ENCODE measurements at regions not wholly inside any gene's neighbourhood (a gene's known extent, or its start where the extent isn't known, plus 50 kb on each side); places are given as distances from the start of the nearest gene placed in this dataset.

DNA sequence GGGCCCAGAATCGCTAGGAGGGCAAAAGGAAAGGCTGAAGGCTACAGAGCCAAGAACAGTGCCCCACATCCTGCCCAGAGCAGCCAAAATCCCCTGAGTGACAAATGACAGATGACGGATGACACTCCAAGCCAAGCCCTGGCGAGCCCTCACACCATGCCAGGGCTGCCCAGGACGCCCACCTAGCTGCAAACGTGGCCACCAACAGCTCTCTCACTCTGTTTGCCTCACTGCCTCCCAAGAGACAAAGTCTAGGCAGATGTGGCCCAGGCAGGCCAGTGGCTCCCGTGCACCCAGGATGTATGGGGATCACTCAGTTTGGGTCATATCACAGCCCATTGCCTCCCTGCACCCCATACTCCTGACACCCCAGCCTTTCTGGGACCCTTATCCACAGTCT lies 270.1 kb upstream of the NSMCE3 start:
- Histone ChIP-seq H3K36me3 (ENCODE audit: insufficient read depth, low read length) (no peaks in the 10 kb centered on the region), H3K27ac (ENCODE audit: low read depth, low read length, poor library complexity, severe bottlenecking) (no peak overlapping the region), H3K9me3 (ENCODE audit: low read length) (no peaks in the 10 kb centered on the region), H3K79me2 (ENCODE audit: insufficient read depth, low read length) (no peaks in the 10 kb centered on the region), H2AFZ (ENCODE audit: low read length) (no peak overlapping the region), H3K4me1 (ENCODE audit: insufficient read depth, low read length, severe bottlenecking) (no peaks in the 10 kb centered on the region), H3K9ac (ENCODE audit: low read length) (no peak overlapping the region), H3K4me2 (ENCODE audit: low read length) (no peak overlapping the region), H4K20me1 (ENCODE audit: insufficient read depth, low read length) (no peaks in the 10 kb centered on the region), H3F3A (ENCODE audit: insufficient read depth, low read length) (no peaks in the 10 kb centered on the region), H3K9me2 (ENCODE audit: low read depth, low read length) (no peaks in the 10 kb centered on the region), H3K27me3 (ENCODE audit: insufficient read depth, low read length) (no peaks in the 10 kb centered on the region), H3K4me3 (ENCODE audit: low read depth, low read length, poor library complexity, severe bottlenecking) (no peak overlapping the region)
- TF ChIP-seq EZH2 (IDR thresholded peaks at IDR 0.05; ENCODE audit: borderline replicate concordance, low read length) = no peak

DNA sequence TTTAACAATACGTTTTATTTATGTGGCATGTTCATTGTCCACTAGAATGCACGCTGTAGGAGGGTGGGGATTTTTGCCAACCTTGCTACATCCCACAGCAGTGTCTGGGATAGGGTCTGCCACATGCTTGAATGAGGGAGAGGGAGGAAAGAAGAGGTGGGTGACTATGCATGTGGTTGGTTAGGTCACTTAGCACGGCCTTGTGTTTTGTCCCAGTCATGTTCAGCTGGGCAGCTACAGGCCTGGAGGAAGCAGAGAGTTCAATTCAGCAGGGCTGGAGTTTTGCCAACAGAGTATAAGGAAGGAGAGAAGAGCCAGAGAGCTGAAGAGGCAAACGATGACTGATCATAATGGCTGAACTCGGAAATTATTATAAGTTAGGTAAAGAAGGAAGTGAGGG lies 268.4 kb upstream of the NSMCE3 start:
- Histone ChIP-seq H3K27me3 (ENCODE audit: insufficient read depth, low read length) (no peaks in the 10 kb centered on the region), H3K4me1 (ENCODE audit: insufficient read depth, low read length, severe bottlenecking) (no peaks in the 10 kb centered on the region), H3K9me2 (ENCODE audit: low read depth, low read length) (no peaks in the 10 kb centered on the region), H2AFZ (ENCODE audit: low read length) (no peak overlapping the region), H3K9me3 (ENCODE audit: low read length) (no peaks in the 10 kb centered on the region), H3K4me3 (ENCODE audit: low read depth, low read length, poor library complexity, severe bottlenecking) (no peak overlapping the region), H3K79me2 (ENCODE audit: insufficient read depth, low read length) (no peaks in the 10 kb centered on the region), H3K4me2 (ENCODE audit: low read length) (no peak overlapping the region), H3F3A (ENCODE audit: insufficient read depth, low read length) (no peaks in the 10 kb centered on the region), H4K20me1 (ENCODE audit: insufficient read depth, low read length) (no peaks in the 10 kb centered on the region), H3K9ac (ENCODE audit: low read length) (no peak overlapping the region), H3K36me3 (ENCODE audit: insufficient read depth, low read length) (no peaks in the 10 kb centered on the region), H3K27ac (ENCODE audit: low read depth, low read length, poor library complexity, severe bottlenecking) (no peak overlapping the region)
- TF ChIP-seq EZH2 (IDR thresholded peaks at IDR 0.05; ENCODE audit: borderline replicate concordance, low read length) = no peak
- TF ChIP-seq, protein P1, sequence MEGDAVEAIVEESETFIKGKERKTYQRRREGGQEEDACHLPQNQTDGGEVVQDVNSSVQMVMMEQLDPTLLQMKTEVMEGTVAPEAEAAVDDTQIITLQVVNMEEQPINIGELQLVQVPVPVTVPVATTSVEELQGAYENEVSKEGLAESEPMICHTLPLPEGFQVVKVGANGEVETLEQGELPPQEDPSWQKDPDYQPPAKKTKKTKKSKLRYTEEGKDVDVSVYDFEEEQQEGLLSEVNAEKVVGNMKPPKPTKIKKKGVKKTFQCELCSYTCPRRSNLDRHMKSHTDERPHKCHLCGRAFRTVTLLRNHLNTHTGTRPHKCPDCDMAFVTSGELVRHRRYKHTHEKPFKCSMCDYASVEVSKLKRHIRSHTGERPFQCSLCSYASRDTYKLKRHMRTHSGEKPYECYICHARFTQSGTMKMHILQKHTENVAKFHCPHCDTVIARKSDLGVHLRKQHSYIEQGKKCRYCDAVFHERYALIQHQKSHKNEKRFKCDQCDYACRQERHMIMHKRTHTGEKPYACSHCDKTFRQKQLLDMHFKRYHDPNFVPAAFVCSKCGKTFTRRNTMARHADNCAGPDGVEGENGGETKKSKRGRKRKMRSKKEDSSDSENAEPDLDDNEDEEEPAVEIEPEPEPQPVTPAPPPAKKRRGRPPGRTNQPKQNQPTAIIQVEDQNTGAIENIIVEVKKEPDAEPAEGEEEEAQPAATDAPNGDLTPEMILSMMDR (IDR thresholded peaks at IDR 0.05; ENCODE audit: low read length) = no peak

DNA sequence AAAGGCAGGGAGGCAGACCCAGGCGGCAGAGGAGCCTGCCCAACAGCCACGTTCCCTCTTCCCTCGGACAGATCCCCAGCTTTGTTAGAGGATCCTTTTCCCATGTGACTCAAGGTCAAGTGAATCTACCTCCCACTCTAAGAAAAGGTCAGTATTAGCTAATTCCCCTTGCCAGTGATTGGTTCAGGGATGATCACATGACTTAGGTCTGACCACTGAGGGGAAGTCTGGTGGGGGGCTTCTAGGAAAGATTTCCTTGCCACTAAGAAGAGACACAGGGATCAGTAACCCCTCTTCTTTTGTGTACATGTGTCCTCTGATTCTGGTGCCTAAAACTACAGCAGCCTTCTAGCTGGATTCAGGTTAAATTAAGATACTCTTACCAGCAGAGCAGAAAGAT lies 266.3 kb upstream of the NSMCE3 start:
- H3K4me1 ChIP-seq (ENCODE audit: insufficient read depth, low read length, severe bottlenecking) = no peaks in the 10 kb centered on the region
- H3K9me3 ChIP-seq (ENCODE audit: low read length) = no peaks in the 10 kb centered on the region
- no peaks in the 10 kb centered on the region for H4K20me1 ChIP-seq (ENCODE audit: insufficient read depth, low read length)
- H3K27me3 ChIP-seq (ENCODE audit: insufficient read depth, low read length) = no peaks in the 10 kb centered on the region
- H3K79me2 ChIP-seq (ENCODE audit: insufficient read depth, low read length) = no peaks in the 10 kb centered on the region
- H3K36me3 ChIP-seq (ENCODE audit: insufficient read depth, low read length) = no peaks in the 10 kb centered on the region
- no peaks in the 10 kb centered on the region for H3K9me2 ChIP-seq (ENCODE audit: low read depth, low read length)
- H3K9ac ChIP-seq (ENCODE audit: low read length) = no peak overlapping the region
- H3F3A ChIP-seq (ENCODE audit: insufficient read depth, low read length) = no peaks in the 10 kb centered on the region
- no peak overlapping the region for H3K4me3 ChIP-seq (ENCODE audit: low read depth, low read length, poor library complexity, severe bottlenecking)
- no peak overlapping the region for H3K4me2 ChIP-seq (ENCODE audit: low read length)
- H3K27ac ChIP-seq (ENCODE audit: low read depth, low read length, poor library complexity, severe bottlenecking) = no peak overlapping the region
- TF ChIP-seq EZH2 (IDR thresholded peaks at IDR 0.05; ENCODE audit: borderline replicate concordance, low read length) = no peak
- TF ChIP-seq, protein P1 (IDR thresholded peaks at IDR 0.05; ENCODE audit: low read length) = no peak
- H2AFZ ChIP-seq (ENCODE audit: low read length) = no peak overlapping the region

DNA sequence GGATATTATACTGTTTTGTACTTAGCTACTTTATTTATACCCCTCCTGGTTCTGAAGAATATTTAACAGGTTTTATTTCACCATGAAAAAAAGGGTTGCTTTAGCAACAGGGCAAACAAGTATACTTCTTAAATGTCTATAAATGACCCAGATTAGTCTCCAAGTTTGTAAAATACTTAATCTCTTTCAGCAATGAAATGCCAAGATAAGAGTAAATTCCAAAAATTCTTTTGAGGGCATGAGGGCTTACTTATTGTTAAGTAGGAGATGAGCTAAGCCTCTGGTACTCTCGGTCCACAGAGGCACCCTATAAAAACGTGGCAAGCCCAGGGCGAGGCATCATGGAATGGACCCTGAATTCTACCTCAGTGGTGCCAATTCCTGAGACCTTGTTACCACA lies 264.8 kb upstream of the NSMCE3 start:
- Histone ChIP-seq H3K4me2 (ENCODE audit: low read length) (no peak overlapping the region), H3K9me2 (ENCODE audit: low read depth, low read length) (no peaks in the 10 kb centered on the region), H3K4me3 (ENCODE audit: low read depth, low read length, poor library complexity, severe bottlenecking) (no peak overlapping the region), H3K79me2 (ENCODE audit: insufficient read depth, low read length) (no peaks in the 10 kb centered on the region), H3K4me1 (ENCODE audit: insufficient read depth, low read length, severe bottlenecking) (no peaks in the 10 kb centered on the region), H4K20me1 (ENCODE audit: insufficient read depth, low read length) (no peaks in the 10 kb centered on the region), H3K9me3 (ENCODE audit: low read length) (no peaks in the 10 kb centered on the region), H3K36me3 (ENCODE audit: insufficient read depth, low read length) (no peaks in the 10 kb centered on the region), H3F3A (ENCODE audit: insufficient read depth, low read length) (no peaks in the 10 kb centered on the region), H3K27ac (ENCODE audit: low read depth, low read length, poor library complexity, severe bottlenecking) (no peak overlapping the region), H2AFZ (ENCODE audit: low read length) (no peak overlapping the region), H3K9ac (ENCODE audit: low read length) (no peak overlapping the region), H3K27me3 (ENCODE audit: insufficient read depth, low read length) (no peaks in the 10 kb centered on the region)
- TF ChIP-seq, protein P1 (IDR thresholded peaks at IDR 0.05; ENCODE audit: low read length) = no peak
- no peak for TF ChIP-seq EZH2 (IDR thresholded peaks at IDR 0.05; ENCODE audit: borderline replicate concordance, low read length)
